RWPE2 (cell line): ENCODE measurements at regions not wholly inside any gene's neighbourhood (a gene's known extent, or its start where the extent isn't known, plus 50 kb on each side); places are given as distances from the start of the nearest gene placed in this dataset.

Experiments used
- ATAC-seq: fragments of 200-7000 bp; cut with Tn5 transposase; 3 replicates; pipeline ENCODE4 v1.9.1; 2021; ENCODE audit warnings: low read depth
- DNase-seq: peaks from one replicate; pipeline ENCODE4 v3.0.0-alpha.2; 2020; ENCODE audit warnings: low spot score
- H3K27ac ChIP-seq: fragments of 450-650 bp; 2 replicates; pipeline ENCODE4 v1.5.1; 2017; ENCODE audit warnings: mild to moderate bottlenecking; ENCODE audit not compliant: poor library complexity, severe bottlenecking
- H3K27me3 ChIP-seq: fragments of 250-450 bp; sonication (Bioruptor Pico); 2 replicates; pipeline ENCODE4 v1.5.1; 2021; ENCODE audit warnings: mild to moderate bottlenecking, moderate library complexity; ENCODE audit not compliant: insufficient read depth, poor library complexity, severe bottlenecking
- H3K36me3 ChIP-seq: fragments of 250-450 bp; sonication (Bioruptor Pico); 2 replicates; pipeline ENCODE4 v1.5.1; 2020; ENCODE audit warnings: low read depth, mild to moderate bottlenecking, moderate library complexity
- H3K4me1 ChIP-seq: fragments of 250-450 bp; sonication (Bioruptor Pico); 2 replicates; pipeline ENCODE4 v1.5.1; 2021; ENCODE audit warnings: mild to moderate bottlenecking, moderate library complexity; ENCODE audit not compliant: insufficient read depth, poor library complexity, severe bottlenecking
- H3K4me3 ChIP-seq: fragments of 250-450 bp; sonication (Bioruptor Pico); 2 replicates; pipeline ENCODE4 v1.5.1; 2021; ENCODE audit warnings: mild to moderate bottlenecking, moderate library complexity; ENCODE audit not compliant: severe bottlenecking
- H3K9me3 ChIP-seq: fragments of 250-450 bp; sonication (Bioruptor Pico); 2 replicates; pipeline ENCODE4 v1.5.1; 2021; ENCODE audit warnings: mild to moderate bottlenecking, moderate library complexity; ENCODE audit not compliant: severe bottlenecking
- TF ChIP-seq, protein P1 (sequence below): fragments of 450-650 bp; IDR thresholded peaks from one replicate; pipeline ENCODE4 v1.5.1; 2017; ENCODE audit warnings: mild to moderate bottlenecking, moderate library complexity; ENCODE audit not compliant: poor library complexity, severe bottlenecking

GRCh38 chr13:80052286-80052685, 288.6 kb downstream of the SPRY2 start:
- Histone ChIP-seq H3K27ac (no peak overlapping the region), H3K4me1 (peaks cover 12% of the 10 kb centered on the region), H3K36me3 (no peaks in the 10 kb centered on the region), H3K4me3 (no peak overlapping the region), H3K27me3 (no peaks in the 10 kb centered on the region), H3K9me3 (no peaks in the 10 kb centered on the region)
- ATAC-seq (no peak), DNase-seq (no peak)
- TF ChIP-seq, protein P1, sequence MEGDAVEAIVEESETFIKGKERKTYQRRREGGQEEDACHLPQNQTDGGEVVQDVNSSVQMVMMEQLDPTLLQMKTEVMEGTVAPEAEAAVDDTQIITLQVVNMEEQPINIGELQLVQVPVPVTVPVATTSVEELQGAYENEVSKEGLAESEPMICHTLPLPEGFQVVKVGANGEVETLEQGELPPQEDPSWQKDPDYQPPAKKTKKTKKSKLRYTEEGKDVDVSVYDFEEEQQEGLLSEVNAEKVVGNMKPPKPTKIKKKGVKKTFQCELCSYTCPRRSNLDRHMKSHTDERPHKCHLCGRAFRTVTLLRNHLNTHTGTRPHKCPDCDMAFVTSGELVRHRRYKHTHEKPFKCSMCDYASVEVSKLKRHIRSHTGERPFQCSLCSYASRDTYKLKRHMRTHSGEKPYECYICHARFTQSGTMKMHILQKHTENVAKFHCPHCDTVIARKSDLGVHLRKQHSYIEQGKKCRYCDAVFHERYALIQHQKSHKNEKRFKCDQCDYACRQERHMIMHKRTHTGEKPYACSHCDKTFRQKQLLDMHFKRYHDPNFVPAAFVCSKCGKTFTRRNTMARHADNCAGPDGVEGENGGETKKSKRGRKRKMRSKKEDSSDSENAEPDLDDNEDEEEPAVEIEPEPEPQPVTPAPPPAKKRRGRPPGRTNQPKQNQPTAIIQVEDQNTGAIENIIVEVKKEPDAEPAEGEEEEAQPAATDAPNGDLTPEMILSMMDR = no peak

DNA sequence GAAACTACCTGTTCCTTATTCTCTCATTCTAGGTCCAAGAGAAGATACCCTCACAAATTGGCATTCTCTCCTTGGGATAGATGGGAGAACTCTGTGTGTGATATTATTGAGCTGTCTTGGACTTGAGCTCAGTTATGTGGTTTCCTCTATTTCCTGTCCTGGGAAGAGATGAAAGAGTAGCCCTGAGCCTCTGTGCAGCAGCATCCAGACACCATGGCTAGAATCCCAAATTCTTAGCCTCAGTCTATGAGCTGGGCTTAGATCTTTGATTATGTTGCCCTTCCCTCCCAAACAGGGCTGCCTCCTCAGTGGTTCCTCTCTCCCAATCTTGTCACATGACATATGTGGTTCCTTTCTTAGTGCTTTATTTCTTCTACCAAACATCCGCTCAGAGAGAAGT, 290.7 kb downstream of the SPRY2 start:
- Histone ChIP-seq H3K27me3 (no peaks in the 10 kb centered on the region), H3K36me3 (no peaks in the 10 kb centered on the region), H3K4me3 (no peak overlapping the region), H3K4me1 (peaks cover 12% of the 10 kb centered on the region), H3K9me3 (no peaks in the 10 kb centered on the region), H3K27ac (no peak overlapping the region)
- DNase-seq = no peak
- TF ChIP-seq, protein P1 = no peak
- ATAC-seq = no peak

DNA sequence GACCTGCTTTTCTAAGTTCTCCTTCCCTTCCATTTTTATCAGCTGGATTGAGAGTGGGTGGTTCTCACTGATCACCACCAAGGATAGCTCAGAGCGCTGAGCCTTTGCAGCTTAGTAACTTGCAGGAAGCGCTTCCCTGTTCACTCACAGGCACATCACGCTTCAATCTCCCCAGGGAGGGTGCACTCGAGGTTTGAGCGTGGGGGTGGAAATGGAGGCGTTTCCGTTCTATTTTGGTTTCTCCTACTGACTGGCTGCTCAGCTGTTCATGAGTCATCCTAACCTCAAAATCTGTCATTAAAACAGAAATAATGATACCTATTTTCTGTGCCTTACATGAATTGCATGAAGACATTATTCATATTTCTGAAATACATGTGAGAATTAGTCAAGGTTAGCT, 292.1 kb downstream of the SPRY2 start:
- H3K27me3 ChIP-seq = no peaks in the 10 kb centered on the region
- H3K4me1 ChIP-seq = peaks cover 12% of the 10 kb centered on the region
- H3K36me3 ChIP-seq = no peaks in the 10 kb centered on the region
- no peak overlapping the region for H3K4me3 ChIP-seq
- DNase-seq (peak; percentile 79), ATAC-seq (peak; percentile 99)
- TF ChIP-seq, protein P1 = no peak
- H3K27ac ChIP-seq = peak overlapping the region; percentile 37
- H3K9me3 ChIP-seq = no peaks in the 10 kb centered on the region

GRCh38 chr13:80048030-80048429, 292.9 kb downstream of the SPRY2 start:
- DNase-seq (no peak), ATAC-seq (no peak)
- H3K36me3 ChIP-seq = no peaks in the 10 kb centered on the region
- TF ChIP-seq, protein P1 = no peak
- H3K27ac ChIP-seq = peak overlapping the region; percentile 37
- H3K27me3 ChIP-seq = no peaks in the 10 kb centered on the region
- H3K9me3 ChIP-seq = no peaks in the 10 kb centered on the region
- H3K4me3 ChIP-seq = no peak overlapping the region
- peaks cover 12% of the 10 kb centered on the region for H3K4me1 ChIP-seq

DNA sequence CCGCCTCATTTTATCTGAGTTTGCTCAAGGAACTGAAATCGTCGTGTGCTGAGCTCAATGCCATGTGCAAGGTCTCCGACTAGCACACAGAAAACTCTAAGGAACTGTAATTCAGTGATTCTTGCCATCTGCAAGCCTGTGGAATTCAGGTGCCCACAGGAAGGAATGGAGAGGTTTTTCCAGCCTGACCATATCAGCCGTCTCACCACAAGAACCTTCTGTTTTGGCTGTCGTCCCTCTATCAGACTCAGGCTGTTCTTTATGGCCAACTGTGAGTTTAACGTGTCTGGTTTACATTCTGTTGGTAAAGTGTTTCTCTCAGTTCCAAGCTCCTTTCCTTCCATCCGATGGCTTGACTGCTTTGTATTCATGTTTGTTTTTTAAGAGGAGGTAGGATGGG, 293.5 kb downstream of the SPRY2 start:
- DNase-seq (no peak), ATAC-seq (no peak)
- Histone ChIP-seq H3K27me3 (no peaks in the 10 kb centered on the region), H3K4me3 (no peak overlapping the region), H3K4me1 (peaks cover 12% of the 10 kb centered on the region), H3K27ac (no peak overlapping the region), H3K9me3 (no peaks in the 10 kb centered on the region), H3K36me3 (no peaks in the 10 kb centered on the region)
- TF ChIP-seq, protein P1 = no peak
